Keratinocyte (primary cell): ENCODE measurements at regions not wholly inside any gene's neighbourhood (a gene's known extent, or its start where the extent isn't known, plus 50 kb on each side); places are given as distances from the start of the nearest gene placed in this dataset.

Experiments used
- DNase-seq: peaks from one replicate; pipeline ENCODE4 v3.0.0-alpha.2; 2011; ENCODE audit warnings: low read depth, missing footprints, low spot score
- FAIRE-seq: peaks from 2 replicates; lab custom pipeline; 2011; peaks lifted over from hg19 to GRCh38; lab: Jason Lieb, UNC
- H2AFZ ChIP-seq: 2 replicates; pipeline ENCODE4 v1.6.0; 2012; ENCODE audit warnings: low read length, control low read depth, inconsistent platforms; ENCODE audit not compliant: control insufficient read depth
- H3K27ac ChIP-seq: 2 replicates; pipeline ENCODE4 v1.5.1; 2011; ENCODE audit warnings: low read length; ENCODE audit not compliant: control insufficient read depth, insufficient read depth
- H3K27me3 ChIP-seq: 3 replicates; pipeline ENCODE4 v1.6.0; 2011; ENCODE audit warnings: low read length; ENCODE audit not compliant: control insufficient read depth, insufficient read depth; ENCODE audit errors: extremely low read depth
- H3K36me3 ChIP-seq, 2 experiments: 2 replicates in 1 of 2; 3 replicates in 1 of 2; pipeline ENCODE4 v1.5.1; 2011; ENCODE audit warnings: low read length in 2 of 2, mild to moderate bottlenecking in 1 of 2; ENCODE audit not compliant: control insufficient read depth in 2 of 2, insufficient read depth in 2 of 2; ENCODE audit errors: extremely low read depth in 1 of 2
- H3K4me1 ChIP-seq: 3 replicates; pipeline ENCODE4 v1.5.1; 2011; ENCODE audit warnings: low read length; ENCODE audit not compliant: control insufficient read depth, insufficient read depth; ENCODE audit errors: extremely low read depth
- H3K4me2 ChIP-seq: 3 replicates; pipeline ENCODE4 v1.6.0; 2011; ENCODE audit warnings: low read depth, low read length; ENCODE audit not compliant: control insufficient read depth, insufficient read depth; ENCODE audit errors: extremely low read depth
- H3K4me3 ChIP-seq, 3 experiments: fragments of 200-600 bp in 1 of 3; sonication (generic) in 1 of 3; 2 replicates in 2 of 3; 3 replicates in 1 of 3; pipeline ENCODE4 v1.5.1; 2011 to 2016; ENCODE audit warnings: low read length in 3 of 3, mild to moderate bottlenecking in 3 of 3, control low read depth in 2 of 3, inconsistent platforms in 1 of 3, low read depth in 1 of 3, mixed read lengths in 1 of 3, mixed run types in 1 of 3, moderate library complexity in 1 of 3; ENCODE audit not compliant: control insufficient read depth in 2 of 3, insufficient read depth in 2 of 3; ENCODE audit errors: extremely low read depth in 1 of 3
- H3K79me2 ChIP-seq: 2 replicates; pipeline ENCODE4 v1.6.0; 2012; ENCODE audit warnings: low read length; ENCODE audit not compliant: control insufficient read depth, insufficient read depth
- H3K9ac ChIP-seq: 3 replicates; pipeline ENCODE4 v1.6.0; 2011; ENCODE audit warnings: low read length; ENCODE audit not compliant: control insufficient read depth, insufficient read depth; ENCODE audit errors: extremely low read depth
- H3K9me1 ChIP-seq: 3 replicates; pipeline ENCODE4 v1.6.0; 2011; ENCODE audit warnings: low read length; ENCODE audit not compliant: control insufficient read depth, insufficient read depth; ENCODE audit errors: extremely low read depth
- H3K9me3 ChIP-seq: 2 replicates; pipeline ENCODE4 v1.5.1; 2012; ENCODE audit warnings: low read depth, low read length; ENCODE audit not compliant: control insufficient read depth
- H4K20me1 ChIP-seq: 3 replicates; pipeline ENCODE4 v1.6.0; 2011; ENCODE audit warnings: low read length; ENCODE audit not compliant: control insufficient read depth, insufficient read depth; ENCODE audit errors: extremely low read depth
- EZH2 ChIP-seq: IDR thresholded peaks from one replicate; pipeline ENCODE4 v1.6.1; 2012; ENCODE audit warnings: inconsistent platforms, mild to moderate bottlenecking, low read length, moderate library complexity
- dilution Hi-C: fragments of 300-500 bp; cut with MboI; formaldehyde crosslinking; loops from one replicate; pipeline ENCODE4 v1.7.0; 2020; ENCODE audit warnings: low sequenced_read_pairs; ENCODE audit not compliant: extremely low pct_ligation_motif_present
- TF ChIP-seq, protein P1 (sequence below), 3 experiments: IDR thresholded peaks in 1 of 3; conservative IDR thresholded peaks in 1 of 3; optimal IDR thresholded peaks in 1 of 3; 2 replicates in 2 of 3; 3 replicates in 1 of 3; pipeline versions ENCODE3 to v1.5.1; 2011; ENCODE audit warnings: low read length in 3 of 3, mild to moderate bottlenecking in 3 of 3, moderate library complexity in 2 of 3, control low read depth in 1 of 3, inconsistent platforms in 1 of 3; ENCODE audit not compliant: insufficient read depth in 2 of 3; ENCODE audit errors: extremely low read depth in 1 of 3

DNA sequence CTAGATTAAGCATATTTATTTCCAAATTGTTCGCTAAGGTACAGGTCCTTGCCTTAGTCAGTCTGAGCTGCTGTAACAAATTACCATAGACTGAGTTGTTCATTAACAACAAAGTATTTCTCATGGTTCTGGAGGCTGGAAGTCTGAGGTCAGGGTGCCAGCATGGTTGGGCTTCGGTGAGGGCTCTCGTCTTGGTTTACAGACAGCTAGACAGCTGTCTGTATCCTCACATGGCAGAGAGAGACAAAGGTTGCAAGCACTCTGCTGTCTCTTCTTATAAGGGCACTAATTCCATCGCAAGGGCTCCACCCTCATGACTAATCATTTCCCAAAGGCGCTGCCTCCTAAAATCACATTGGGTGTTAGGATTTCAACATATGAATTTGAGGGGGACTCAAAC lies 115.3 kb upstream of the GMDS start:
- H4K20me1 ChIP-seq, result no peaks in the 10 kb centered on the region
- no peaks in the 10 kb centered on the region for H3K27me3 ChIP-seq
- no peak overlapping the region for H3K27ac ChIP-seq
- no peaks in the 10 kb centered on the region for H3K4me1 ChIP-seq
- H3K36me3 ChIP-seq, result no peaks in the 10 kb centered on the region
- DNase-seq (no peak), FAIRE-seq (no peak)
- no peak overlapping the region for H3K4me2 ChIP-seq
- TF ChIP-seq EZH2, result no peak
- TF ChIP-seq, protein P1, sequence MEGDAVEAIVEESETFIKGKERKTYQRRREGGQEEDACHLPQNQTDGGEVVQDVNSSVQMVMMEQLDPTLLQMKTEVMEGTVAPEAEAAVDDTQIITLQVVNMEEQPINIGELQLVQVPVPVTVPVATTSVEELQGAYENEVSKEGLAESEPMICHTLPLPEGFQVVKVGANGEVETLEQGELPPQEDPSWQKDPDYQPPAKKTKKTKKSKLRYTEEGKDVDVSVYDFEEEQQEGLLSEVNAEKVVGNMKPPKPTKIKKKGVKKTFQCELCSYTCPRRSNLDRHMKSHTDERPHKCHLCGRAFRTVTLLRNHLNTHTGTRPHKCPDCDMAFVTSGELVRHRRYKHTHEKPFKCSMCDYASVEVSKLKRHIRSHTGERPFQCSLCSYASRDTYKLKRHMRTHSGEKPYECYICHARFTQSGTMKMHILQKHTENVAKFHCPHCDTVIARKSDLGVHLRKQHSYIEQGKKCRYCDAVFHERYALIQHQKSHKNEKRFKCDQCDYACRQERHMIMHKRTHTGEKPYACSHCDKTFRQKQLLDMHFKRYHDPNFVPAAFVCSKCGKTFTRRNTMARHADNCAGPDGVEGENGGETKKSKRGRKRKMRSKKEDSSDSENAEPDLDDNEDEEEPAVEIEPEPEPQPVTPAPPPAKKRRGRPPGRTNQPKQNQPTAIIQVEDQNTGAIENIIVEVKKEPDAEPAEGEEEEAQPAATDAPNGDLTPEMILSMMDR (optimal IDR thresholded peaks at IDR 0.05 in 1 of 3, IDR thresholded peaks at IDR 0.05 in 1 of 3, conservative IDR thresholded peaks at IDR 0.05 in 1 of 3; ENCODE audit: extremely low read depth in 1 of 3, insufficient read depth in 2 of 3, low read length in 3 of 3), result no peak
- H3K79me2 ChIP-seq, result no peaks in the 10 kb centered on the region
- H3K4me3 ChIP-seq, result no peak overlapping the region
- dilution Hi-C loops, result no loop called here
- H3K9me1 ChIP-seq, result no peaks in the 10 kb centered on the region
- no peak overlapping the region for H3K9ac ChIP-seq
- H3K9me3 ChIP-seq, result no peaks in the 10 kb centered on the region
- no peak overlapping the region for H2AFZ ChIP-seq

DNA sequence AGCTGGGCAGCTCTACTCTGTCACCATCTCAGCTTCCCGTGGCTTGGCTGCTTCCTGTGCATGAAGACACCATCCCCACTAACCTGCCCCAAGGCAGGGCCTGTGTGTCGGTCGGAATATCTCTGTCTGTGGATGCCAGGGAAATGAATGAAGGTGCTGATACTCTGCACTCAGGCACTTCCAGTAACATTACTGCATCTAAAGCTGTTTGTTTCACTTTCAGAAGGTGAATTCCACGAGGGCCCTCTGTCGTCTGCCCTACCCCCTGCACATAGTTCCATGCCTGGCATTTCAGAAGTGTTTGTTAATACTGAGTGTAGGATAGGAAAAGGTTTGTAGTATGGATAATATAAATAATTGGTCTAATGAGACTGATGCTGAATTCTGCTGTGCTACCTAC lies 114.7 kb upstream of the GMDS start:
- TF ChIP-seq, protein P1 (optimal IDR thresholded peaks at IDR 0.05 in 1 of 3, IDR thresholded peaks at IDR 0.05 in 1 of 3, conservative IDR thresholded peaks at IDR 0.05 in 1 of 3; ENCODE audit: extremely low read depth in 1 of 3, insufficient read depth in 2 of 3, low read length in 3 of 3), result no peak
- TF ChIP-seq EZH2, result no peak
- no peaks in the 10 kb centered on the region for H3K9me1 ChIP-seq
- dilution Hi-C loops, result no loop called here
- no peak overlapping the region for H2AFZ ChIP-seq
- H3K36me3 ChIP-seq, result no peaks in the 10 kb centered on the region
- no peaks in the 10 kb centered on the region for H4K20me1 ChIP-seq
- no peak overlapping the region for H3K27ac ChIP-seq
- no peaks in the 10 kb centered on the region for H3K27me3 ChIP-seq
- DNase-seq (no peak), FAIRE-seq (no peak)
- H3K9ac ChIP-seq, result no peak overlapping the region
- H3K79me2 ChIP-seq, result no peaks in the 10 kb centered on the region
- H3K4me1 ChIP-seq, result no peaks in the 10 kb centered on the region
- H3K4me2 ChIP-seq, result no peak overlapping the region
- H3K4me3 ChIP-seq, result no peak overlapping the region
- H3K9me3 ChIP-seq, result no peaks in the 10 kb centered on the region
